ENCODE measurements at regions not wholly inside any gene's neighbourhood (a gene's known extent, or its start where the extent isn't known, plus 50 kb on each side); places are given as distances from the start of the nearest gene placed in this dataset.
"Not testable (repeated sequence)": the region's sequence is repeated elsewhere in the genome, so short reads cannot be mapped to it uniquely, and the experiment has no call there.

DNA sequence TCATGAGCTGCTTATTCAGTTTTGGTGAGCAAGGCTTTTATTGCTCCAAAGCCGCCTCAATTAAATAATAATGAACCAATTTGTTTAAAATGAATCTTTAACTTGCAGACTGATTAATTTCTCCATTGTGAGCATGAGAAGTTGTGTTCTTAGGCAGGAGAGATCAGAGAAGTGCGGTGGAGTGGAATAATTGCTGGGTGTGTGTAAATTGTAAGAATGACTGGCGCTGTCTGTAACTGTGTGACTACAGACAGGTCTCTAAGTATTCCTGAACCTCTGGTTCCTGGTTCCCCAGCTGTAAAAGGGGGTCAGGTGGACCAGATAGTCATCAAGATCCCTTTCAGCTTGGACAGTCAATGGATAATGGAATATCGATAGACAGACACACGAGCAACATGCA, 98.0 kb upstream of the EFEMP1 start:
- no peak for DNase-seq

DNA sequence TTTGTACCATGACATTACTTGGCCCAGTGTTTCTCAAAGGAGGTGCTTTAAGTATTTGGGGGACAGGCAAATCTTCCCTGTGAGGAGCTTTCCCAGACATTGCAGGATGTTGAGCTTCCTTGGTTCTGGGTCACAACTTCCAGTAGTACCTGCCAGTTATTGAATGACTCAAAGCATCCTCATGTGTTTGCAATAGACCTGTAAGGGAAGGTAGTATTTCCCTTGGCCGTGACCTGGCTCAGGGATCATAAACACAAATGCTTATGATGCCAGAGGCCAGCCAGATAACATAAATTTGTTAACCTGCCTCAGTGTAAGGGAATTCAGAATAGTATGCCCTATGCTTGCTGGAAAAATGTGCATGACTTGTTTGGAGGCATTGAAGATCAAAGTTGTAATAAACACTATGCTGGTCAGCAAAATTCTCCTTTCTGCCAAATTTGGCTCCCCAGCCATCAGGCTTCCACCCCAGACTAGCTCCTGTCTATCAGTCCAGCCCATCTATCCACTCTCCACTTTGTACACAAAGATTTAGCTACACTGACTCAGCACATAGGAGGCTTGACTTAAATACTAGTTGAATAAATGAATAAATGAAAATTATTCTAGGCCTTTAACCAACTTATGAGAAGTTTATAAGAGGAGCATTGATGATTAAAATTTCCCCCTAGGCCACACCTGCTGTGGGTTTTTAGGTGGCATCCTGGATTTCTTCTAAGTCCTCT, 102.0 kb upstream of the EFEMP1 start:
- DNase-seq = no peak

DNA sequence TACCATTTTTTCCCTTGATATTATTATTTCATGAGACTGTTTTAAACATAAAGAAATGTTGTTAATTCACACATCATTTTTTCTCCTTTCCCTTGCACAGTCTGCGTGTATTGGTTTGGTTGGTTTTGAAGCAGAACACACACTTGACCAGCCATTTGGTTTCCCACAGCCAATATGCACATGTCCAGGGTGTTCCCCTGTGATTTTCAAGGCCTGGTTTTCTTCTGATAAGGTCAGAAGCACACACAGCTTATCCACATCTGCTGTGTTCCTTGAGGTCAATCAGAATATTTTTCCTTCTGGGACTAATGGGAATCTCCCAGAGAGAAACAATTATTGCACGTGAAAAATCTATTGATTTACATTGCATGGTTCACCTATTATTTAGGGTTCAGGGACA, 103.2 kb upstream of the EFEMP1 start:
- DNase-seq = no peak

DNA sequence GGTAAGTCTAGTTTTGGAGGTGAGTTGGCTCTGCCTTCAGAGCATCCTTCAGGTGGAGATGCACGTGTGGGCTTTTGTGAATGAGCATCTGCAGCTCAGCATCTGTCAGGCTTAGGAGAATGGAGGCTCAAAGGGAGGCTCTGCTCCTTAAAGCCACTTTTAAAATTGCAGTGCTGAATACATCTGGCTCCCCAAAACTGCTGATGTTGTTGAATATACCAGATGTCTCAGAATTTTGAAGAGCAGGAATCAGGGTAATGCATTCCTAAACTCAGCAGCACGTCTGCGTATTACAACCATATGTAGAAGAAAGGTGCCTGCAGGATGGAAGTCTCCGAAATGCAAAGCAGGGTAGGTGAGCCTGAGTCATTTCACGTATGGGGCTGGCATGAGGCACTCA, 106.5 kb upstream of the EFEMP1 start:
- DNase-seq = no peak

DNA sequence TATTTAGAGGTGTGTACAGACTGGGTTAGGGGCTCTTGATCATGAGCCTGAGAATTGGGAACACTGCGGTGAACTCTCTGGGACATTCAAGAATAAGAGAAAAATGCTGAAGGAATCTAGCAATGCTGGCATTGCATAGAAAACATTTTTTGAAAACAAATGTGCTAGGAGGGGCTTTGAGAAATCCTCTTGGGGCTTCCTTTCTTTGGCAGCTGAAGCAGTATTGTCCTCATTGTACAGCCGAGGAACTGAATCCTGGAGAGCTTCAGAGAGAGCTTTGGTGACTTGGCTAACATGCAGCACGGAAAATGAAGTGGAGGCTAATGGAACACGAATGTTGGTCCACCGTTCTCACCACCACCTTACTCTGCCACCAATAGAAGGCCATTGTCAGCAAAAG, 107.3 kb upstream of the EFEMP1 start:
- no peak for DNase-seq

DNA sequence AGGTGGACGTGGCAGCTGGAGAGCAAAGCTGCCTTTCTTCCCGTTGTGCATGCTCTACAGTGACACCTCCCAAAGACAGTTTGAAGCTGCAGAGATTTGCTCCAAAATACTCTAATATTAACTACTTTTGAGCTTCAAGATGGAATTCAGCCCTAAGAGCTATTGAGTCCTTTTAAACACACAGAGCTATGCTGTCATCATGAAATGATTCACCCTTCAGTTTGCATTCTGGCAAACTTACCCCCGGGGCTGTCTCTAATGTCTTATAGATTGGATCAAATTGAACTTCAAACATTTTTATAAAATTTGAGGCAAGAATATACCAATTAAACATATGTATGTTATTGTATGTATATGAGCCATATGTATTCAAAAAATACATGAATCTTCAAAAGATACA, 110.7 kb upstream of the EFEMP1 start:
- DNase-seq = no peak

DNA sequence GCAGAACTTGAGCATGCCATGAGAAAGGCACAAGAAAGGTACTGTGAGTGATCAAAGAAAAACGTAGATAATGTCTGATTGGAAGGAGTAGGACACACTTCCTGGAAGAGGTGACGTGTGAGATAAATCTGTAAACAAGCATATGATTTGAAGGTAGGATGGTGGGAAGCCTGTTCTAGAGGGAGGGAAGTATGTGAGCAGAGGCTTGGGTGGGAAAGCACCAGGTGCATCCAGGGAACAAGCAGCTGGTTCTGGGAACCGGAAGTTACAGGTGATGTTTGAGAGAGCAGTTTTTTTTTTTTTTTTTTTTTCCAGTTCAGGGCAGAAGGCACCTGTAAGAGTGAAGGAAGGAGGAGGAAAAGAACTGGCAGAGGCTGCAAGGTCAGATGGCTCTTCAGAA, 116.6 kb upstream of the EFEMP1 start:
- DNase-seq = no peak

DNA sequence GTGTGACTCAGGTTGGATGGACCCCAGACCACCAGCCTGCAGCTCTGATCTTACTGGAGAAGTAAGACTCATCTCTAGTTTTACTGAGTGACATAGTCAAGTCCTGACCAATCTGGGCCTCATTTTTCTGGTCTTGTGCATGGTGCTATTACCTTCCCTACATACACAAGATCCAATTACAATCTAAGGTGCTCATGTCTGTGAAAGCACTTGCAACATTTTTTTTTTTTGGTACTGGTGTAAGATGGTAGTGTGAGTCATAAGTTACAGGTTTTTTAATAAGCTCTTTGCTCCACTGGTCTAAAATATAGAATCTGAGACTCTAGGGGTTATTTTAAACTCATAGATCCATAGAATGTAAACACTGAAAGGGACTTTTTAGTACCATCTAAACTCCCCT, 117.3 kb upstream of the EFEMP1 start:
- no peak for DNase-seq

DNA sequence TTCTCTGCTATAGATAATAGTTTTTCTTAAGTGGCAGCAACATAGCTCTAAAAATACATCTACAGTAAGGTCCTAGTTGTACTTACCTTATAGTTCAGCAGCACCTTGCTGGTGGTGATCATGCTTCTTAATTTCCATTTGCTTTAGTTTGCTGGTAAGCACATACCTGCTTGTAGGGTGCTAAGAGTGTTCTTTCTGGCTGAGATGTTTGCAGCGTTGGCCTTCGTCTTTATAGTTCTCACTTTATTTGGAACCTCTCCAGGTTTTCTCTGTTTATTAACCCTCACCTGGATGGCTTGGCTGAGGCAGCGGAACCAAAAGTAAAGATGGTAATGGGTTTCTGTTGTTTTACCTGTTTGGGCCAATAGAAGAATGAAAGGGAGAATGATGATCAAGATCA, 123.6 kb upstream of the EFEMP1 start:
- DNase-seq = no peak

DNA sequence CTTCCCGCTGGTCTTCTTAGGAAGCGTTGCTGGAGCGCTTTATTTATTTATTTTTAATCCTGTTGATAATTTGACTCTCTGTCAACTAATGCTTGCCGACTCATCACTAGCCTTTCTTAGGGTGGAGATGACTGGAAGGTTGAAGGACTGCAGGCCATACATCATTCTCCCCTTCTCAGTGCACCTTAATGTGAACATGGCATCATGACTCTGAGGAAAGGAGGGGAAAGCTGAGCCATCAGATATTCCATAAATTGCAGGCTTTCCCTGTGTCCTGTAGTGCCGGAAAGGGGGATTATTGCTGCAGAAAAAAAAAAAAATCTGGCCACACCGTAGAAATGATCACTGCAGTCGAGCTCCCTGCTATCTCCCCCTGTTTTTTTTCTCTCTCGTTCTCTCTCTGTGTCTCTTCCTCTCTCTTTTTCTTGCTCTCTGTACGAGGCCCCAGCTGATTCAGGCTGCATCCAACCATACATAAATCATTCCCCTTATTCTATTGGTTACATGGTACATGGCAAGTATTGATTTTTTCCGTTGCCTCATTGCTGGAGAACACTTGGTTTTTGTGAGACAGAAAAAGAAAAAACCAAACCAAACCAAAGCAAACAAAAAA, 125.8 kb upstream of the EFEMP1 start:
- no peak for DNase-seq

DNA sequence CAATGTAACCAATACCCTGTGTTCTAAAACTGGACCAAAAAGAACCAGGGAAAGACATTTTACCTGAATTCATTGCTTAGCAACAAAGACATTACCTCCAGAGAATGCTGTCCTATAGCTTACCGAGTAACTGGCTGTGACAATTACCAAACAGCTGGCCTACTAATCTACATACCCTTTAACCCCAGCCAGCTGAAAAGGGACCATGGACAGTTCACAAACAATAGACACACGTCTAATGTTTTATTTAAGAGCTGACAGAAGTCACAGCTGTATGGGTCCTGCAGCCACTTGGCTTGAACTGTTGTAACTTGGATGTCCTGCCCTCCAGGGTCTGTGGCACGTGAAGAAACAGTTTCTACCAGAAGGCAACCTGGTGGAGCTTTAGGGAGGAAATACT, 130.1 kb upstream of the EFEMP1 start:
- DNase-seq = no peak

DNA sequence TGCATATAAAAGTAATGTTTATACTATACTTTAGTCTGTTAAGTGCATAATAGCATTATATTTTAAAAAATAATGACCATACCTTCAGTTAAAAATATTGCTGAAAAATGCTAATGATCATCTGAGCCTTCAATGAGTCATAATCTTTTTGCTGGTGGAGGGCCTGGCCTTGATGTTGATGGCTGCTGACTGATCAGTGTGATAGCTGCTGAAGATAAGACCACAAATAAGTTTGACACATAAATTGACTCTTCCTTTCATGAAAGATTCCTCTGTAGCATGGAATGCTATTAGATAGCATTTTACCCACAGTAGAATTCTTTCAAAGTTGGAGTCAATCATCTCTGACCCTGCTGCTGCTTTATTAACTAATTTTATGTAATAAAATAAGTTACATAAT, 128.4 kb upstream of the CCDC85A start:
- DNase-seq = no peak

DNA sequence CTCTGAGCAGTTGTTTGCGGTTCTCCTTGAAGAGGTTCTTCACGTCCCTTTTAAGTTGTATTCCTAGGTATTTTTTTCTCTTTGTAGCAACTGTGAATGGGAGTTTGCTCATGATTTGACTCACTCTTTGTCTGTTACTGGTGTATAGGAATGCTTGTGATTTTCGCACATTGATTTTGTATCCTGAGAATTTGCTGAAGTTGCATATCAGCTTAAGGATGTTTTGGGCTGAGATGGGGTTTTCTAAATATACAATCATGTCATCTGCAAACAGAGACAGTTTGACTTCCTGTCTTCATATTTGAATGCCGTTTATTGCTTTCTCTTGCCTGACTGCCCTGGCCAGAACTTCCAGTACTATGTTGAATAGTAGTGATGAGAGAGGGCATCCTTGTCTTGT, 122.5 kb upstream of the CCDC85A start:
- DNase-seq = not testable (repeated sequence)

DNA sequence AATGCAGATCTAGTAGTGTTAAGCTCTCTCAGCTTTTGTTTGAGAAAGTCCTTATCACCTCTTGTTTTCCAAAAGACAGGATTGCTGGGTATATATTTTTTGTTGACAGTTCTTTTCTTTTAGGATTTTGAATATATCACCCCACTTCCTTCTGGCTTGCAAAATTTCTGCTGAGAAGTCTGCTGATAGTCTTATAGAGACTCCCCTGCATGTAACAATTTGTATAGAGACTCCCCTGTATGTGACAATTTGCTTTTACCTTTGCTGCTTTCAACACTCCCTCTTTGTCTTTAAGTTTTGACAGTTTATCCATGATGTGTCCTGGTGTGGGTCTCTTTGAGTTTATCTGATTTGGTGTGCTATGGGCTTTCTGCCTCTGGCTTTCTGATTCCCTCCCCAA, 115.0 kb upstream of the CCDC85A start:
- no peak for DNase-seq

DNA sequence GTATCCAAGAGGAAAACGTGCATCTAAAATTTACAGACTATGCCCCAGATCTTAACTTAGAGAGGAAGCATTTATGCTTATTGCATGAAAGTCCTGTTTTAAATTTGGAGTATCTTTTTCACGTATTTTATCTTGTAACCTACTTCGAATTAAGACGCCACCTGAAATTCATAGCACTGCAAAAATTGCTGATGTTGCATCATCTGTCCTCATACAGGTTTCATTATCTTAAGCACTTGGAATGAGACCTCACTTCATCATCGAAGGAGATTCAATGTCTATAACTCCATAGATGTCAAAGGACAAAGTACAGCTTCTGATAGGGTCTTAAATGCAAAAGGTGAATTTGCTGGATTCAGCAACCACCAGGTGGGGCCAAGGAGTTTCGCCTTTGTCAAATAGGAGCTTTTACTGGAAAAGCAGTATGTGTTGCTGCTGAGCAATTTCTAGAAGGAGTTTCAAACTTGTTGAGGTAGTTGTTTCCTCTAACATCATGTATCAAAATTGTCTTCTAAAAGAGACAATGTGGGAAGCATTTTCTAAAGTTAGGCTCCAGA, 106.4 kb upstream of the CCDC85A start:
- peak; percentile 6 for DNase-seq

DNA sequence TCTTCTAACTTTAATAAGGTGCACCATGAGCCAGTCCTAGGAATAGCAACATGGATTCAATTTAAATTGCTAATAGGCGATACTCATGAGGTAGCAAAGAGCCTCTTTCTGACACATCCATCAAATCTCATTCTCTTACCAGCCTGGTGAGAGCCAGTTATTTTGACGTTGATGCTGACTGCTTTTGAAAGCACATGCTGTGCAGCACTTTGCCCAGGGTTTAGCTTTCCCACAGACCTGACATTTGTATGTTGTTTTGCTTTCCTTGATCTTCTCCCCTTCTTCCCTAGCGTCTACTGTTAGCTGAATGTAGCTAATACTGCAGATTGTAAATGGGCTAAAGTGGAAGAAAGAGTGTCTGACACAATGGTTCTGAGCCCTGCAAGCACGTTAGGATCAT, 101.1 kb upstream of the CCDC85A start:
- DNase-seq = no peak

DNA sequence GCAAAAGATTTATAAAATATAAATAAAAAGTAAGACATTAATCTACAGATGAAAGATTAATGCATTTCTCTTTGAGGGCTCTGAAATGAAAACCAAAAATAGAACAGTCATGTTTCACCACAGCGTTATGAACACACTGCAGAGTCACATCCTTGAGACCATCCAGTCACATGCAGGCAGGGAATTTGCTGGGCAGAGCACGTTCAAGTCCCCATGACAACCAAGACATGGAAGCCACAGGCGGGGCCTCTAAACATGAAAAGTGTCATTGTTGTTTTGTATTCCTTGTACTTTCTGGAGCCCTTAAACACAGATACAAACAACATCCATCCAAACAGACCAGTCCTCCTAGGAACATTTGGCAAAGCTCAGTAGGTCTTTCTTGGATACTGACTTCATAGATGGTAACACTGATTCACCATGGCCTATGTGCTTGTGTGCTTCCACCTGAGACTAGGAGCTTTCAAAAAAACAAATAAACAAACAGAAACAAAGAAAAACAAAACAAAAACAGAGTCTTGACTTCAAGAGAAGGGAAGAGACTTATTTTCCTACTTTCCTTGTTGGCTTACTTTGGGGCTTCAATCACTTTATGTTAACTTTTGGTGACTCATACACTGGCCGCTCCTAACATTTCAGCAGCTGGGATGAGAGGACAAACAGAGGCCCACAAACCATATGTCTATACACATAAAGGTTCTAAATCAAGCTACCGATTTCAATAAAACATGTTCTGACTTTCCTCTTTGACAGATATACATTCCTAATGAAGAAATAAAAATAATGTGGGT, 99.5 kb upstream of the CCDC85A start:
- no peak for DNase-seq

DNA sequence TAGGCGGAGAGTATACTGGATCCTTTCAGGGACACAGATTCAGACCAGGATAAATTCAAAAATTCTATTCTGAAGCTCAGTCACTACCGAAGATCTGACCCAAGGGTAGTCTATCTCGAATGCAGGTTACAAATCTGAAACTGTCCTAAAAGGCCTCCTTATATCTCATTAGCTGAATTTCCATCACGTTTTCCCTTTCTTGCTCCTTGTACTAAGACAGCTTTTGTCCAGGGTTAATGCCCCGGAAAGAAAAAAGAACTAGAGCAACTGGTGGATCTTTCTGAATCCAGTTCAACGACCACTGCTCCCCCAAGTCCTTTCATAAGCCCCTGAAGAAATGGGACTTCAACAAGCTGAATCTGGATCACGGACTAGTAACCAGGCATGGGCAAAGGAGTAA, 97.5 kb upstream of the CCDC85A start:
- DNase-seq = no peak

DNA sequence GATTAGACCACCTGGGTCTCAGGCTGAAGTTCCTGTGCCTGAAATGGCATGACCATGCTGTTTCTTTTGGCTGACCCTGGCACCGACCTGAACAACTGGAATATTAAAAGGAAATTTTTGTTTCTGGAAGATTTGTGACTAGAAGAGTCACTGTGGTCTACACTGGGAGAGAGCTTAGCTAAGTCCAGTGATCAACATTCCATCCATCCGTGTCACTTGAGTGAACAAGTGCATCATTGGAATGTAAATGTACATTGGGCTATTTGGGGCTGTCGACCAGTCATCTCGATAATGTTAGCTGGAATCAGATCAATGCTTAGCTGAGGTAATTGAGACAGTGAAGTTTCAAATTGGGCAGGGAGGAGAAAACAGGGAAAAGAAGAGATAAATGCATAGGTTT, 95.4 kb upstream of the CCDC85A start:
- DNase-seq = no peak

DNA sequence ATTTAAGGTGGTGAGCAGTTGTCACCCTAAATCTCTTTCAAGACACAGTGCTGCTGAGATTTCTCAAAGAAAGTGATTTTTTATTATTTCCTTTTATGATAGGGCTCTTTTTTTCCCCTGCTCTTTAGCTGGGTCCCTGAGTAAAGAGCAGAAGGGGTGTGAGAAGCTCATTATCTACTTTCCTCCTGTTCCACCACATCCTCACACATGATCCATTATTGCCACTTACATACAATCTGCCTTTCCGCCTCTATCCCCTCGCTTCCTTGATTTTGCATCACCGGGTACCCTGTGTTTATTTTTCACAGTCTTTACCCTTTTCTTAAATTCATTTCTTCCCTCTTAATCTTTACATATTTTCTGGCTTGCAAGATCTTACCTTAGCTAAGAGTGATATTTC, 93.9 kb upstream of the CCDC85A start:
- DNase-seq = no peak

DNA sequence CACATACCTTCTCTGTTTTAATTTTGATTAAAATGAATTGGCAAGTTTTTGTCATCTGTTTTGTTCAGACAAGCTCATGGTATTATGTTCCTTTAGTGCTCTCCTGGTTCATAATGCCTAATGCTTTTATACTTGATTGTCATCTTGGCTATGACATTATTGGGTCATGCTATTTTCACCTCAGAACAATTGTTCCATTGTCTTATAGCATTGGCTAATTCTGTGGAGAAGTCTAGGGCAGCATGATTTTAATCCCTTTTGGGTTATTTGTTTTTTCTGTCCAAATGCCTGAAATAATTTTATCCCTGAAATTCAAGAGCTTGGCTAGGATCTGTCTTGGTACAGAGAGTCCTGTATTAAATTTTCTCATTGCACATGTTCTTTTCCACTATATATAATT, 83.8 kb upstream of the CCDC85A start:
- DNase-seq = no peak

DNA sequence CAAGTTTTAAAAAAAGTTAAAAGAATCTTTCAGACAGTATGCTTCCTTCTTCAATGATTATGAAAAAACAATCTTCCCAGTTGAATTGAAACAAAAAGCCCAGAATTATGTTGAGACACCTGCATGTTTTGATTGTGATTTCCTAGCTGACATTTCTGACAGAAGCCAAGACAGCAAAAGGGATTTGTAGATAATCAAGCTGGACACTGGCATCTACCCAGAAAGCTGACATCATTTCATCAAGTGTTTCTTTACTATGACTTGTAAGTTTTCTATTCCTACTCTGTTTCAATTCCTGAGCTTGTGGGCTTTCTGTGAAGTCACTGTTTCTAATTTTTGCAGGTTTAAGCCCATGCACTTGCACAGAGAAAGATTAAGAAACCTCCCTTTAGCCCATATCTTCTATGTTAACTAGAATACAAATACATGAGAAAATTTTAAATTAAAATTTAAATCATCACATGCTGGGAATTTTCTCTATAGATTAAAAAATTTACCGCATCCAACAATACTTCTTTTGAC, 82.9 kb upstream of the CCDC85A start:
- DNase-seq = no peak

DNA sequence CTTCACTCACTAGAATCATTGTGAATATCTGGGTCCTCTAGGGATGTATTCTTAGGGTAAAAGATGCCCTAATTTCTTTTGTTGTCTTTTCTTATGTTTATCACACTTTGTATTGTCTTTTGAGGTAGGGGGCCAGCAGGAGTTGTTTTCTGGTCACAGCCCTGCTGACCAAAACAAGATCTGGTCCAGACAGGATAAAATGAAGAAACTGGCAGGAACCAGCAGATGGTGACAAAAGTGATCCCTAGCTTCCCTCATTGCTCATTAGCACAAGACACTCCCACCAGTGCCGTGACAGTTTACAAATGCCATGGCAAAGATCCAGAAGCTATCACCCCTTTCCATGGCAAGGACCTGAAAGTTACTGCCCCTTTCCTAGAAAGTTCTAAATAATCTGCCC, 81.7 kb upstream of the CCDC85A start:
- no peak for DNase-seq

DNA sequence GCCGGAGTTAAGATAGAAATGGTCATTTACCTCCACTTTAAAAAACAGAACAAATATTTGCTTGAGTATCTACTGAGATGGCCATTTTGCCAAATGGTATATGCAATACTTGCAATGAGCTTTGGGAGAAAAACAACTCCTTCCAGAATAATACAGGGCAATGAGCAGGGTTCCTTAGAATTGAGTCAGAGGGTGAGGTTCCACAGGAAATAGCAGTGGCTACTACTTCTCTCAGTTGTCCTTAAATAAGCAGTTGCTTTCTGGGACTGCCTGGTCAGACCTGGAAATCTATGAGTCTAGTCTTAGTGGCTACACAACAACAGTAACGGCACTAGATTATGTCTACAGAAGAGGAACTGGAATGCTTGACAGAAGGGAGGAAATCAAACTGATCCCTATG, 80.9 kb upstream of the CCDC85A start:
- DNase-seq = no peak

All from activated CD4-positive, alpha-beta T cell treated with anti-CD3 and anti-CD28 coated beads, Interleukin-10, Interleukin-2, amounts not matched to agents 100 ng/mL and 50 ng/mL, durations not matched to agents 16 hours and 8 hours (primary cell).